HG03159 (cell line): ENCODE measurements at regions not wholly inside any gene's neighbourhood (a gene's known extent, or its start where the extent isn't known, plus 50 kb on each side); places are given as distances from the start of the nearest gene placed in this dataset.
A peak's percentile ranks its signal among the peaks of the same experiment; 100 is the strongest.

Source experiments
- ATAC-seq: cut with Tn5 transposase; IDR thresholded peaks from one replicate; pipeline ENCODE4 v1.9.1; 2021; ENCODE audit warnings: mild to moderate bottlenecking, moderate library complexity; ENCODE audit not compliant: unreplicated experiment

DNA sequence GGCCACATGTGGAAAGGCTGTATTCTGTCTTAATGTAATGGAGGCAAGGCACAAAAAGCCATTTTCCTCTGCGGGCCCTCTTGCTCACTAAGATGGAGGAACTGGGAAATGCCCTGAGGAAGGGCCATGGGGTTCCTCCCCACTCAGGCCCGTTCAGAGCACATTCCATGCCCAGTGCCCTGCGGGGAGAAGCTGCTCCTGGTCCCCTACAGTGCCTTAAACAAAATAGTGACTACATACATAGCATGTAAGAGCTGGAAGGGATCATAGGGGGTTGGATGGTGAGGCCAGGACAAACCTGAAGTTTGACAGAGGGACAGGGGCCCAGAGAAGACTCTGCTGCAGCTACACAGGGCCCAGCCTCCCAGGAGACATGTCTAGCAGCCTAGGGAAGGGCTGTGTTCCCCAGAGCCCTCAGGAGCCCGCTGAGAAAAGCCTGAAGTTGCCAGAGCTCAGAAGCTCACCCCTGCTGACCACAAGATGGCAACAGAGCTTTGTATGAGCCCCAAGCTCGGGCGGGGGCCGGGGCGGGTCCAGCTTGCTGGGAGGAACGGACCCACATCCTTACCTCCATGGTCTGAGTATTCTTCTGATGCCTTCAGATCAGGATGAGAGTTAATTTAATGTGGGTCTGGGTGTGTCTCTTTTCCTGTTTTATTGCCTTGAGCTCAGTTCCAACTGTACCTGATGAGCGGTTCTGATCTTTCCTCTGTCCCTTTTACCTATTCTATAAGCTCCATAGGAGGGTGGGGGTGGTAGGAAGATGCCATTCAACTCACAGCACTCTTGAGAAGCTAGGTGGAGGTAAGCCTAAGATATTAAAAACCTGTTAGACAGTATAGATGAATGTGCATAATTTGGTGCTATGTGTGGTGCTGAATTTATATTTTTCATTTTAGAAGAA lies 242.9 kb downstream of the CDC5L start:
- no peak for ATAC-seq

DNA sequence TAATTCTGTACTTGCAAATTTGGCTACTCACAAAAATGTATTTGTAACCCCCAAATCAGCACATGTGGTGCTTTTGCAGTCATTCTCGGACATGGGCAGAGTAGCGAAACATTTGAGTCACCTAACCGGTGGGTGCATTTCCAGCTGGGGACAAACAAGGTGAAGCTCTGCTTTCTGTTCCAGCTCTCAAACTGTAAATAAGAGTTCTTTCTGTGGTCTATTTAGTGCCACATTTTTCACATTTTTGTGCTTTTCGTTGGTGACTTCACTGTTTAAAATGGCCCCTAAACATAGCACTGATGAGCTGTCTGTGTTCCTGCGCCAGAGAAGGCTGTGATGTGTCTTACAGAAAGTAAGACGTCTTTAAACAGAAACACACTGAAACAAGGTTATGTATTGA lies 244.5 kb downstream of the CDC5L start:
- ATAC-seq = no peak

DNA sequence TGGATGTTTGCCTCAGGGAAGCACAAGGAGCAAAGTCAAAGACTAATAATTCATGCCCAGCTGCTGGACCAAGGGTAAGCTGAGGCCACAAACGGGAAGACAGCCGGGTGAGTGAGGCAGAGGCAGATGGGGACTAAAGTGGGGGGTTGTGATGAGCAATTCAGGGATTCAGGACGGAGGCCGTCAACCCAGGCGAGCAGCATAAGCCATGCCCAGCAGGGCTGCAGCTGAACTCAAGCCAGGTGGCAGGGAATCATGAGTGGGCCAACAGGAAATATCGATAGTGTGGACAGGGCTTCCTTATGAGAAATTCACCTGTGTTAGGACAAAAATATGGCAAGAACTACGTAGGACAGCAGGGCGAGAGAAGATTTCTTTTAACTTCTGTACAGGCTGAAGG lies 246.8 kb downstream of the CDC5L start:
- no peak for ATAC-seq

DNA sequence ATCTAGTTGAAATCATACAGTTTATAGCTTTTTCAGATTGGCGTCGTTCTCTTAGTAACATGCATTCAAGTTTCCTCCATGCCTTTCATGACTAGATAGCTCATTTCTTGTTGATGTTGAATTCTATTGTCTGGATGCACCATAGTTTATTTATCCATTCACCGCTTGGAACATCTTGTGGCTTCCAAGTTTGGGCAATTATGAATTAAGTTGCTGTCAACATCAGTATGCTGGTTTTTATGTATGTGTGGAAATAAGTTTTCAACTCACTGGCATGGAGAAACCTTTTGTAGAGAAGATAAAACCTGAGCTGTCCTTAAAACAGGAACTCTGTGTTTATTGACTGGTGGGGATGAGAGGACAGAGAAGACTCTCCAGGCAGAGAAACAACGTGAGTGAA lies 248.0 kb downstream of the CDC5L start:
- ATAC-seq = no peak

DNA sequence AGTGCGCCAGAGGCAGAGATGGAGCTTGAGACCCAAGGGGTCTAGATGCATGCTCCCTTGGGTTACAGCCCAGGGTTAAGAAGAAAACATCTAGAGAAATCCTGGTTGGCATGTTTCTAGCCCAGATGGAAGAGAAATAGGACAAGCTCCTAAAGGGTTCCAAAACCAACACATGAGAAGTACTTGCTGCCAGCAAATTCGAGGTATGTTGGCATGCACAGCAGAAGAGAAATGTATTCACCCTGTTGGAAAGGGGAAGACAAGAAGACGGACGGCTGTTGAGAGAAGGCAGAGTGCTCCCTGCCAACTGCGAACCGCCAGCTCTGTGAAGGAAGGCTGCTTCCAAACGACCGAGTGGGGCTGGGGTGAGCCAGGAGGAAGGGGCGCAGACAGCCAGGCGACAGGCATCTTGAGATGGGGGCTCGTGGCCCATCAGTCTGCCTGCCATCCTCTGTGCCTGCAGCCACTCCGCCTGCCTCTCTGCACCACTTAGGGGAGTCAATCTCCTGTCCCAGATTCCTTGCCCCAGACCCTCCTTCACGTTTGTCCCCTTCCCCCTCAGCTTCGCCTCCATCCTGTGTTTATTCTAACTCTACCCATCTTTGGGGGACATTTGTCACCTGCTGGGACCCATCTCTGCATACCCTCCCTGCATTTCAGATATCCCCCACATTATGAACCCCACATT lies 249.2 kb downstream of the CDC5L start:
- no peak for ATAC-seq

DNA sequence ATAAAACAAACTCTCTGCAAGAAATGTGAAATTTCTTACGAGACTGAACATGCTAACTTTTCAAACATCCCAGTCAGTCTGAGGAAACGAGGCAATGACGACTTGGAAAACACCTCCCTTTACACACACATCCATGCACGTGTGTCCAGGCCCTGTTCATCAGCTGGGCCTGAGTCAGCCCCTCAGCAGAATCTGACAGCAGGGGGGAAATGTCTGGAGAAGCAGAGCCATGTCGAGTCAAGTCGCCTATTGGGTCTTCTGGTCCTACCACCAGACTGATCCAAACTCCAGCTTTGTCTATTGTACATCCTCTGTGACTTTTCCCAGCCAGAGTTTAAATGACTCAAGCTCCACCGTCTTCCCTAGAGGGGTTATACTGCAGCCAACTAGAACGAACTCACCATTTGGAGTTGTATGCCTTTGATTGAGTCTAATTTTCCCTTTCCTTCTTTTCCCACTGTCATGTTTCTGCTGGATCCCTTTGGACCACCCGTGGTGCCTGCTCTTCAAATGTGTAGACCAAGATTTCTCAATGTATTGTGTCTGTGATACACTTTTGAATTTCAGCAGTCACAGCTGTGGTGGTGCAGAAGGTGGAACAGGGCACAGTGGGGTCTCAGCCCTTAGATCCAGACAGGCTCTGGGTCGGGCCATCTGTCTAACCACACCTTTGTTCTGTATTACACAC lies 254.0 kb downstream of the CDC5L start:
- no peak for ATAC-seq

DNA sequence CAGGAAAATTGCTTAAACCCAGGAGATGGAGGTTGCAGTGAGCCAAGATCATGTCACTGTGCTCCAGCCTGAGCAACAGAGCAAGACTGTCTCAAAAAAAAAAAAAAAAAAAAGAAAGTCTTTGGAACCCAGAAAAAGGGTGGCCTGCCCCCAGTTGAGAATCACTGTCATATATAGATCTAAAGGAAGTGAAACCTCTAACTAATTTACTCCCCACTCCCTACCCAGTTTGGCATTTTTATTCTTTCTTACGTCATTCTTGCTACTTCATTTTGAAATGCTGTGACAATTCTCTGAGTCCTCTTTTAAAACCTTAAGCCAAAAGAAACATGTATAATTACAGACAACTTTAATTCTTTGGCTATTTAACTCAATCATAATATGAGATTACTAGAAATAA lies 254.8 kb downstream of the CDC5L start:
- ATAC-seq = no peak

DNA sequence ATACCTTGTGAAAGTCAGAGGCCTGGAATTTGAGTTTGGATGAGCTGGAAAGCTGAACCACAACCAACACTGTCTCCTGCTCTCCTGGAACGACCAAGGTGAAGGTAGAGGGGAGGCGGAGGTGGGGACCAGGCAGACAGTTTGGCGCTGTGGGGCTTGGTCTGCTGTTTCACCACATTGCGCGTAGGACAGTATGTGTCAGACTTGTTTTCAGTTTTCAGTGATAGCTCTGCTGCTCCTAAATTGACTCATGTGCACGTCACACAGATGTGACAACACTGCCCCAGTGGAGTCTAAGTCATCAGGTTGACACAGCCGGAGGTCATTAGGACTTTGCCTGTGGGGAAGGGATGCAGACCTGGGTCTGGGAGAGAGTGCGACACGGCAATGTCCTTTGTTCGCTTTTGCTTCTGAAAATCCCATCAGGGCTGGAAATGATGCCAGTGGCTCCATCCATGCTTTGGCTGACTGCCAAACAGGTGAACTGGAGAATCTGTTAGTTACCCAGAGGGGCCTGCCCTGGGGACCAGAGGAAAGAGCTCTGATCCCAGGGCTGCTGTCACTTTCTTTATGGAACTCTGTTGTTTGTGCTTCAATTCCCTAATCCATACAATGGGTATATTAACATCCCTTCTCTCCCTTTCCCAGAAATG lies 255.5 kb downstream of the CDC5L start:
- ATAC-seq = no peak

DNA sequence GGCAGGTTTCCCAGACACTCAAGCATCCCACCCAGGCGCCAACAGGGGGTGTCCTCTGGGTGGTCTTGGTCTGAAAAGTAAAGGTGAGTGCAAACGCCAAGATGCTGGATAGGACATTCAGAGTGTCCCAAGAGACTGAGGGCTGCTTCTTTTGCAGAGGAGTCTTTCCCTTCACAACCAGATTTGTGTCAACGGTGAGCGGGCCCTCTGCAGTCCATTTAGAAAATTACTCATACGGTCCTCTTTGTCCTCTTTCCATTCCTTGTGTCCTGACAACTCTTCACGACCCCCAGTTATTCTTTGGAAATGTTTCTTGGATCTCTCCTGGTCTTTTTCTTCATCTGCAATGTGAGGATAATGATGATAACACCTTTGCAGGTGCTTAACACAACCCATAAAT lies 257.8 kb downstream of the CDC5L start:
- ATAC-seq = no peak

DNA sequence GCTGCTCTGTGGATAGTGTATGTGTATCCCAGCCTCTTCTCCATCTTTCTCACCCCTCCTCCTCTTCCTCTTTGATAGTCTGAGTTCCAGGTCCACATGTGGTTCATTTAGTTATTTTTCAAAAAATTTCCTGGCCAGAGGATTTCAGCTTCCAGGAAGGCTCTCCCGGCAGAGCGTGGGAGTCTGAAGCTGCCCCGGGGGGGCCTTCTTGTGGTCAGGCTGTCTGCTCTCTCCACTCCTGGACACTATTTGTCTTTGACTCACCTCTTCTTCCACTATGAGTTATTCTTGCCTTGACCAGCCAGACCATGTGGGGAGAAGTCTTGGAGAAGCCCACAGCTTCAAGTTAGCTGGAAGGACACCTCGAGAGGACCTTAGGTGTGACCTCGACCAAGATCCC lies 258.8 kb downstream of the CDC5L start:
- ATAC-seq = no peak

DNA sequence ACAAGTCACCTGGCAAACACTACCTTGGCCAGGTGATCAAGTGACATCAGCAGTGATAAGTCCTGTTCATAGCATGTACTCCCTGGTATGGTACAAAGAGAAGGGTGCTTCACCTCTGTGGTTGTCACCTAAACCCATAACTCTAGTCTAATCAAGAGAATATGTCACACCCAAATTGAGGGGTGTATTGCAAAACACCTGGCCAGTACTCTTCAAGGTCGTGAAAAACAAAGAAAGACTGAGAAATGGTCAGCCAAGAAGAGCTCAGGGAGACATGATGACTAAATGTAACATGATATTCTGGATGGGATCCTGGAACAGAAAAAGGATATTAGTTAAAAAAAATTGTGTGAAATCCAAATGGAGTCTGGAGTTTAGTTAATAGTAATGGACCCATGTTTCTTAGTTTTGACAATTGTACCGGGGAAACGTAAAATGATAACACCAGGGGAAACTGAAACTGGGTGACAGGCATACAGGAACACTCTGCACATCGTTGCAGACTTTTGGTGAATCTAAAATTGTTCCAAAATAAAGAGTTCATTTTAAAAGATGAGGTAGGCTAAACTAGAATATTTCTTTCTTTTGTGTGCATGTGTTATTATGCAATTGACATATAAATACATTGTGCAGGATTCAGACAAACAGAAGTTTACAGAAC lies 262.0 kb downstream of the CDC5L start:
- no peak for ATAC-seq

DNA sequence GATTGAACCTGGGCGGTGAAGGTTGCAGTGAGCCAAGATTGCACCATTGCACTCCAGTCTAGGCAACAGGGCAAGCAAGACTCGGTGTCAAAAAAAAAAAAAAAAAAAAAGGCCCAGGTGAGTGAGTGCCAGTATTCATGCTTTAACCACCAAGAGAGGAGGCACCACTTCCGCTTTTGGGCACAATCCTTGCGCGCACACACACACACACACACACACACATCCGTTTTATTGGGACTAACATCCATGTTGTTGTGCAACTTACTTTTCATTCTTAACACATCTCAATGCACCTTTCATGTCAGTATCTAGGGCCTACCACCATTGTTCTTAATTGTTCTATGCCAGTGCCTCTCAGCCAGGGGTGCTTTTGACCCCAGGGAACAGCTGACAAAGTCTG lies 263.0 kb downstream of the CDC5L start:
- ATAC-seq = no peak

DNA sequence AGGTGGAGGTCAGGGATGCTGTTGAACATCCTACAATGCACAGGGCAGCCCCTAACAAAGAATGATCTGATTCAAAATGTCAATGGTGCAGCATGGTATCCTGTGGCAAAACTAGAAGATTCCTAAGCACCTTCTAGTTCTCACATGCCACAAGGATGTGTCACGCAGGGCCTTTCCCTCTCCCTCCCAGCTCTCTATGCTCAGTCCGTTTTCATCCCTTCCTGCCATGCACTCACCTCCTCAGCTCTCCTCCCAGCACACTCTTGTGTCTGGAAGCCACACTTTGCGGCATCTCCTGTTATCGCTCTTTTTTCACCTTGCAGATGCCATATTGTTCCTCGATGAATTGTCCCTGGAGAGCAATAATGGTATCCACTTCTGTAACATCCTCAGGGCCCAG lies 263.4 kb downstream of the CDC5L start:
- no peak for ATAC-seq

DNA sequence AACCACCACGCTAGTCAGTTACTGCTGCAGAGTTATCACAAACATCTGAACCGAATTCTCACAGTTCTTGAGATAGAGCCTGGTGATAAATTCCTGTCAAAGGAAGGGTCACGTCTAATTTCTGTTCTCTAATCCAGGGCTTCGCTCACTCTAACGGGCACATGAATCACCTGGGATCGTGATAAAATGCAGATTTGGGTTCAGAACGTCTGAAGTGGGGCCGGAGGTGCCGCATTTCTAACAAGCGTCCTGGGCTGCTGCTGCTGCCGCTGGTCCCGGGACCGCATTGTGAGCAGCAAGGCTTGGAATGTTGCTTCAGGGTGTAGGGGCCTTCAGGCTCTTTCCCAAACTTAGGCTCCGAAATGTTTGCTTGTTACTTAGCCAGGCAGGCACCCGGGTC lies 264.1 kb downstream of the CDC5L start:
- no peak for ATAC-seq

DNA sequence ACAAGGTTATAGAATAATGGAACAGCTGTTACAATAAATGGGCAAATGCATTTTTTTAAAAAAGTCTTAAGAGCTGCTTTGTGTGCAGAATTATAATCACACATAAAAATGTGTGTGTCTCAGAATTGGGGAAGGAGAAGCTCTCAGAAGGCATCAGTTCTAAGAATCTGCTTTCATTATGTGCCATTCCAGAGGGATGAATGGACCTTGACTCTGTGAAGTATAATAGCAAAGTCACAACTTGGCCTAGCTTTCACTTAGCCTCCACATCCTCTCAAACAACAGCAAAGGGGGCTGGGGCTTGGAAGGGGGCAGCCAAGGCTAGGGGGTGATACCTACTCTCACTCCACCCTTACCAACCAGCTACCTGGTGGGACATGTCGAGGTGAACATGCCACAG lies 265.0 kb downstream of the CDC5L start:
- no peak for ATAC-seq

DNA sequence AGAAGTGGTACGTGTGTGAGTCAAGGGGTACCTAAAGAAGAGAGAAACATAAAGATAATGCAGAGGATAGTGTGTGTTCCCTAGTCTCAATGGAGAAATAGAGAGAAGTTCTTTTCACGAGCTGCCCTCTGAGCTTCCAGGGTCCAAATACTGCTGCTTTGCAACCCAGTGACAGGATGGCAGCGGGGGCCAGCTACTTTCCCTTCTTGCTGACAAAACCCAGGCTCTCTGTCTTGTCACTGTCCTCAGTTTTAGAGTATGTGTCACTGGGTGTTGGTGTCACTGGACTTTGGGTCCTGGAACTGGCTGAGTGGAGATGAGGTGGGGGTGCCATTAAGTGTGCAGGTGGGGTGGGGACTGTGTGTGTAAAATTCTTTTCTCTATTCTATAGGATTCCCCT lies 265.6 kb downstream of the CDC5L start:
- no peak for ATAC-seq

DNA sequence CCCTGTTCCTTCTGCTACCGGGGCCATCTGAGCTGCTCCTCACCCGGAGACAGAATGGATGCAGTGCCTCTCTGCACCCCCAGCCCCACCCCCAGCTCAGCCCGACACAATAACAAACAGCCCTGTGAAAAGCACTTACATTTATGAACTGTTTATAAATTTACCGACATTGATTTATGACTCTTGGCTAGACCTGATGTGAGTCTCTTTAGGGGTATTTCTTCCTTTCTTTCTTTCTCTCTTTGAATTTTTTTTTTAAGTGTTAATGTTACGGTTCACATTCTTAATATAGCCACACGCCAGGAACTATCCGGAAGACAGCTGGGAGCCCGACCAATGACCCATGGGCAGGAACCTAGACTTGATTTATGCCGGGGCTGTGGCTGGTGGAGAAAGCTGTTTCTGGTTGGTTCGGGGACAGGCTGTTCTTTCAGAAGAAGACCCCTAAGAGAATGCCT lies 266.3 kb downstream of the CDC5L start:
- ATAC-seq = no peak

DNA sequence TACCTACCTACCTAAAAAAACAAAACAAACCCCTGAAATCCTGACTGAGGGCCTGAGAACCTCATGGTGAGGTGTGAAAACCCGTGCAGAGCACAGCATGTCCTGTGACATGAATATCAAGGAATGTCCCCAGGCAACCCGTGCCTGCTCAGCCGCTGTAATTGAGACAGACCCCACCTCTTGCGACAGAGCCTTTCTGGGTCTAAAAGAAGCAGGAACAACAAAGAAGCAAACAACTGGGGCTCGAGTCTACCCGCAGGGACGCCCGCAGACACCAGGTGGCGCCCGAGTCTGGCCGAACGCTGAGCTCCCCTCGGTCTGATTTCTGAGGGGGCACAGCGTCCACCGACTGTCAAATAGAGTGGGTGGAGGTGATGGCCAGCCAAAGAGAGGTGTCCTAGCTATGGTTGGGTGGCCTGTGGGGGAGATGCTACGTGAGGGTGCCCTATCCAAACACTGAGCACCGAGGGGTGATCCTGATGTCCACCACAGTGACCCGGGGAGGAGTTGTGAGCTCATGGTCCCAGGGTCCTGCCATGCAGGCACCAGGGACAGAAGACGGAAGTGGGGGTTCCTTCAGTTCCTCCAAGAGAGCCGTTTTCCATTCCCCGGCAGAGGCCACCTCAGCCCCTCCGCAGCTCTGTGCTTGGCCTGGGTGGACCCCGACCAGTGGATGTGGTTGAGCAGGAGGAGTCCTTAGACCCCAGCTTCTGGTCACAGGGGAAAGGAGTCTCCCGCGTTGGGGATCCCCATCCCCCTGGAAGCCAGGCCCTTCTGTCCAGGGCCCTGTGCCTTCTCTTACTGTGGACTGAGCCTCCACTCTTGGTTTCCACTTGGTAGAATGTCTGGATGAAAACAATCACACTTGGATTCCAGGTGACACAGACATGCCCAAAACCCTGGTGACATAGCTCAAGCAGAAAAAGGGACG lies 268.2 kb downstream of the CDC5L start:
- peak; percentile 64 for ATAC-seq

DNA sequence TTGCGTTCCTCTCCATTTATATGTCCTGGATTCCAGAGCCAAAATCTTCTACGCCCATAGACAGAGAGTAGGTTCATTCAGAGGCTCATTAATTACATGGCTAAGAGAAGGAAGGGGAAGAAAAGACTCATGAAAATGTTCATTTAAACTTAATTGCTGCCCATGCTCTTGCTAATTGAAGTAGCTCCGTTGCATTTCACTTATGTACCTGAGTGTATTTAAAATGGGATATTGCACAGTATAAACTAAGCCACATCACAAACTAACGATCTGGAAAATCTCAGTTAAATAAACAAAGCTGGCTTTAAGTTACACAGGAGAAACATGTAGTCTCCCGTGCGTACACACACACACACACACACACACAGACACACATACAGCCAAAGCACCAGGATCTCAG lies 269.2 kb downstream of the CDC5L start:
- no peak for ATAC-seq
